Liver (tissue), 8 donors: ENCODE measurements at regions not wholly inside any gene's neighbourhood (a gene's known extent, or its start where the extent isn't known, plus 50 kb on each side); places are given as distances from the start of the nearest gene placed in this dataset.

Source experiments
- DNase-seq: peaks from one replicate; pipeline ENCODE4 v3.0.0-alpha.2; 2017; ENCODE audit warnings: low spot score
- H3K27ac ChIP-seq, 2 donors: one replicate each; pipeline ENCODE4 v1.7.0; 2013; ENCODE audit warnings: inconsistent platforms in 2 of 2, low read length in 2 of 2, control low read depth in 1 of 2, low read depth in 1 of 2, mild to moderate bottlenecking in 1 of 2
- H3K27me3 ChIP-seq, 4 donors: one replicate each; pipeline versions ENCODE4 v1.6.1 to v1.7.0; 2013; ENCODE audit warnings: low read length in 3 of 4, inconsistent platforms in 1 of 4, mild to moderate bottlenecking in 1 of 4, moderate library complexity in 1 of 4; ENCODE audit not compliant: control insufficient read depth in 4 of 4, insufficient read depth in 4 of 4
- H3K36me3 ChIP-seq, 4 donors: one replicate each; pipeline versions ENCODE4 v1.6.1 to v1.7.0; 2013; ENCODE audit warnings: low read length in 3 of 4, mild to moderate bottlenecking in 3 of 4, low read depth in 1 of 4, moderate library complexity in 1 of 4; ENCODE audit not compliant: control insufficient read depth in 4 of 4, insufficient read depth in 3 of 4
- H3K4me1 ChIP-seq, 4 donors: one replicate each; pipeline versions ENCODE4 v1.6.1 to v1.7.0; 2013; ENCODE audit warnings: low read length in 3 of 4, mild to moderate bottlenecking in 3 of 4, moderate library complexity in 1 of 4; ENCODE audit not compliant: control insufficient read depth in 4 of 4, insufficient read depth in 4 of 4
- H3K4me3 ChIP-seq, 3 donors: one replicate each; pipeline versions ENCODE4 v1.6.1 to v1.7.0; 2013; ENCODE audit warnings: low read length in 3 of 3, control low read depth in 1 of 3, low read depth in 1 of 3, mild to moderate bottlenecking in 1 of 3
- H3K9ac ChIP-seq, 2 donors: one replicate each; pipeline ENCODE4 v1.7.0; 2013; ENCODE audit warnings: low read length in 2 of 2, mild to moderate bottlenecking in 2 of 2, moderate library complexity in 2 of 2, control low read depth in 1 of 2, low read depth in 1 of 2
- H3K9me3 ChIP-seq, 4 donors: one replicate each; pipeline versions ENCODE4 v1.6.1 to v1.7.0; 2013; ENCODE audit warnings: low read length in 3 of 4; ENCODE audit not compliant: control insufficient read depth in 4 of 4
- ATF3 ChIP-seq: IDR thresholded peaks from 2 replicates; pipeline ENCODE4 v1.6.1; 2016; ENCODE audit warnings: antibody characterized with exemption
- CTCF ChIP-seq: fragments of 150-350 bp; IDR thresholded peaks from 2 replicates; pipeline ENCODE4 v1.5.1; 2017; ENCODE audit warnings: improper control_type of control experiment, low read depth, low read length; ENCODE audit not compliant: missing input control
- EGR1 ChIP-seq, 2 donors: IDR thresholded peaks; 2 replicates each; pipeline ENCODE4 v1.6.1; 2016 to 2018; ENCODE audit warnings: antibody characterized with exemption in 2 of 2, low read depth in 2 of 2
- FOXA1 ChIP-seq: IDR thresholded peaks from 2 replicates; pipeline ENCODE4 v1.6.1; 2016; ENCODE audit warnings: antibody characterized with exemption
- FOXA2 ChIP-seq: IDR thresholded peaks from 2 replicates; pipeline ENCODE4 v1.6.1; 2016; ENCODE audit warnings: antibody characterized with exemption
- GABPA ChIP-seq, 2 donors: IDR thresholded peaks in 1 of 2; conservative IDR thresholded peaks in 1 of 2; 2 replicates each; pipeline ENCODE4 v1.6.1; 2016; ENCODE audit warnings: antibody characterized with exemption in 2 of 2, mild to moderate bottlenecking in 1 of 2, moderate library complexity in 1 of 2
- HNF4A ChIP-seq, 2 donors: conservative IDR thresholded peaks; 2 replicates each; pipeline ENCODE4 v1.6.1; 2016; ENCODE audit warnings: antibody characterized with exemption in 2 of 2, mild to moderate bottlenecking in 2 of 2
- HNF4G ChIP-seq: IDR thresholded peaks from 2 replicates; pipeline ENCODE4 v1.6.1; 2016; ENCODE audit warnings: antibody characterized with exemption
- JUND ChIP-seq, 2 donors: IDR thresholded peaks; 2 replicates each; pipeline ENCODE4 v1.6.1; 2016; ENCODE audit warnings: antibody characterized with exemption in 2 of 2
- MAX ChIP-seq: IDR thresholded peaks from 2 replicates; pipeline ENCODE4 v1.6.1; 2016; ENCODE audit warnings: antibody characterized with exemption
- NR2F2 ChIP-seq: IDR thresholded peaks from 2 replicates; pipeline ENCODE4 v1.6.1; 2016; ENCODE audit warnings: antibody characterized with exemption
- RAD21 ChIP-seq, 2 donors: IDR thresholded peaks; 2 replicates each; pipeline ENCODE4 v1.6.1; 2016; ENCODE audit warnings: antibody characterized with exemption in 2 of 2, mild to moderate bottlenecking in 2 of 2
- REST ChIP-seq: IDR thresholded peaks from 2 replicates; pipeline ENCODE4 v1.6.1; 2016; ENCODE audit warnings: antibody characterized with exemption, mild to moderate bottlenecking
- RXRA ChIP-seq, 2 donors: IDR thresholded peaks; 2 replicates each; pipeline ENCODE4 v1.6.1; 2017 to 2018; ENCODE audit warnings: antibody characterized with exemption in 2 of 2, mild to moderate bottlenecking in 1 of 2
- SP1 ChIP-seq: IDR thresholded peaks from 2 replicates; pipeline ENCODE4 v1.6.1; 2018; ENCODE audit warnings: antibody characterized with exemption, mild to moderate bottlenecking
- TAF1 ChIP-seq: conservative IDR thresholded peaks from 2 replicates; pipeline ENCODE4 v1.6.1; 2016; ENCODE audit warnings: antibody characterized with exemption, mild to moderate bottlenecking
- YY1 ChIP-seq: IDR thresholded peaks from 2 replicates; pipeline ENCODE4 v1.6.1; 2016; ENCODE audit warnings: antibody characterized with exemption, mild to moderate bottlenecking
- ZBTB33 ChIP-seq: IDR thresholded peaks from 2 replicates; pipeline ENCODE4 v1.6.1; 2016; ENCODE audit warnings: antibody characterized with exemption
- WGBS: extraction: QIAGEN DNeasy Blood & Tissue Kit; methylation state at CpG from one replicate; pipeline ENCODE4 v1.1.7; 2013; 5-methylcytosine and 5-hydroxymethylcytosine counted together
- donor health status: healthy.
- donor health status: healthy.
- donor health status: healthy.
- donor health status: healthy.
- donor health status: healthy.

GRCh38 chr2:57908736-57909161 lies 137.9 kb upstream of the VRK2 start:
- no peak overlapping the region for H3K27ac ChIP-seq

More at GRCh38 chr2:57908736-57909161, 137.9 kb upstream of the VRK2 start:
- H3K36me3 ChIP-seq = no peaks in the 10 kb centered on the region
- H3K27me3 ChIP-seq = no peaks in the 10 kb centered on the region
- no peaks in the 10 kb centered on the region for H3K4me1 ChIP-seq
- no peak for TF ChIP-seq HNF4A (conservative IDR thresholded peaks at IDR 0.05)
- no peak for TF ChIP-seq MAX
- no peak for TF ChIP-seq JUND (IDR thresholded peaks at IDR 0.05)
- no peak for TF ChIP-seq GABPA (IDR thresholded peaks at IDR 0.05 in 1 of 2, conservative IDR thresholded peaks at IDR 0.05 in 1 of 2)
- TF ChIP-seq NR2F2 = no peak
- no peak for TF ChIP-seq CTCF
- TF ChIP-seq ATF3 = no peak
- TF ChIP-seq HNF4G = no peak
- no peak for TF ChIP-seq FOXA1
- TF ChIP-seq RXRA (IDR thresholded peaks at IDR 0.05) = no peak
- no peak for TF ChIP-seq RAD21 (IDR thresholded peaks at IDR 0.05)
- TF ChIP-seq SP1 = no peak
- no peak for TF ChIP-seq FOXA2
- TF ChIP-seq REST = no peak
- no peak for TF ChIP-seq EGR1 (IDR thresholded peaks at IDR 0.05; ENCODE audit: low read depth in 2 of 2)
- no peak for TF ChIP-seq TAF1
- TF ChIP-seq YY1 = no peak
- no peak for TF ChIP-seq ZBTB33
- no peak overlapping the region for H3K9ac ChIP-seq
- DNase-seq = no peak
- H3K4me3 ChIP-seq = no peak overlapping the region
- WGBS = 61% methylated on average over 2 of the region's 2 CpGs
- no peaks in the 10 kb centered on the region for H3K9me3 ChIP-seq
